ENCODE measurements at regions not wholly inside any gene's neighbourhood (a gene's known extent, or its start where the extent isn't known, plus 50 kb on each side); places are given as distances from the start of the nearest gene placed in this dataset.

DNA sequence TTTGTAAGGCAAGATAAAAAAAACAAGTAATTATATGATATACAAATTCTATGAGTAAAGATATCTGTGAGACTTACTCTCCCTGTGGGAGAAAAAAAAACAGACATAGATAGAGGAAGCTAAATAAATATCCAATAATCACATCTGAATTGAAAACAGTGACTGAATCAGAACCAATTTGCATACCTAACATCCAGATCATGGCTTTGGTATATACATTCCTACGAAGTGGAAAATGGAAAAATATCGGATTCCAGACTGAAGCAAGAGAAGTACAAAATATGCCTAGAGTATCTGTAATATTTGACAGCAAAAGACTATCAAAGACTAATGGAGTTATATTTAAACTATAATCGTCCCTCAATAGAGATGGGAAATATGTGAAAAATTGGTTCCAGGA lies 1108.1 kb upstream of the CHAC2 start:
- H3K9me2 ChIP-seq (replicated peaks; ENCODE audit: control insufficient read depth, low read length) = no peaks in the 10 kb centered on the region
- H3K4me2 ChIP-seq (ENCODE audit: low read length) = no peak overlapping the region
- no peaks in the 10 kb centered on the region for H3K9me3 ChIP-seq (ENCODE audit: control insufficient read depth, insufficient read depth, low read length)
- no peaks in the 10 kb centered on the region for H3K79me2 ChIP-seq (ENCODE audit: control insufficient read depth, low read length)
- H4K20me1 ChIP-seq (ENCODE audit: control insufficient read depth, insufficient read depth, low read depth, low read length) = no peaks in the 10 kb centered on the region
- H3K4me3 ChIP-seq (ENCODE audit: low read length) = no peak overlapping the region
- H3F3A ChIP-seq (ENCODE audit: control insufficient read depth, insufficient read depth) = no peaks in the 10 kb centered on the region
- H3K27ac ChIP-seq (ENCODE audit: low read depth, low read length) = no peak overlapping the region
- TF ChIP-seq EZH2phosphoT487 (IDR thresholded peaks at IDR 0.05; ENCODE audit: borderline replicate concordance, low read length) = no peak
- TF ChIP-seq, protein P1, sequence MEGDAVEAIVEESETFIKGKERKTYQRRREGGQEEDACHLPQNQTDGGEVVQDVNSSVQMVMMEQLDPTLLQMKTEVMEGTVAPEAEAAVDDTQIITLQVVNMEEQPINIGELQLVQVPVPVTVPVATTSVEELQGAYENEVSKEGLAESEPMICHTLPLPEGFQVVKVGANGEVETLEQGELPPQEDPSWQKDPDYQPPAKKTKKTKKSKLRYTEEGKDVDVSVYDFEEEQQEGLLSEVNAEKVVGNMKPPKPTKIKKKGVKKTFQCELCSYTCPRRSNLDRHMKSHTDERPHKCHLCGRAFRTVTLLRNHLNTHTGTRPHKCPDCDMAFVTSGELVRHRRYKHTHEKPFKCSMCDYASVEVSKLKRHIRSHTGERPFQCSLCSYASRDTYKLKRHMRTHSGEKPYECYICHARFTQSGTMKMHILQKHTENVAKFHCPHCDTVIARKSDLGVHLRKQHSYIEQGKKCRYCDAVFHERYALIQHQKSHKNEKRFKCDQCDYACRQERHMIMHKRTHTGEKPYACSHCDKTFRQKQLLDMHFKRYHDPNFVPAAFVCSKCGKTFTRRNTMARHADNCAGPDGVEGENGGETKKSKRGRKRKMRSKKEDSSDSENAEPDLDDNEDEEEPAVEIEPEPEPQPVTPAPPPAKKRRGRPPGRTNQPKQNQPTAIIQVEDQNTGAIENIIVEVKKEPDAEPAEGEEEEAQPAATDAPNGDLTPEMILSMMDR (IDR thresholded peaks at IDR 0.05; ENCODE audit: low read depth, low read length, poor library complexity, severe bottlenecking) = no peak
- H3K27me3 ChIP-seq (ENCODE audit: control insufficient read depth, low read length) = no peaks in the 10 kb centered on the region
- H3K4me1 ChIP-seq (ENCODE audit: control insufficient read depth, low read length) = no peaks in the 10 kb centered on the region
- no peaks in the 10 kb centered on the region for H3K36me3 ChIP-seq (ENCODE audit: control insufficient read depth, low read length)

DNA sequence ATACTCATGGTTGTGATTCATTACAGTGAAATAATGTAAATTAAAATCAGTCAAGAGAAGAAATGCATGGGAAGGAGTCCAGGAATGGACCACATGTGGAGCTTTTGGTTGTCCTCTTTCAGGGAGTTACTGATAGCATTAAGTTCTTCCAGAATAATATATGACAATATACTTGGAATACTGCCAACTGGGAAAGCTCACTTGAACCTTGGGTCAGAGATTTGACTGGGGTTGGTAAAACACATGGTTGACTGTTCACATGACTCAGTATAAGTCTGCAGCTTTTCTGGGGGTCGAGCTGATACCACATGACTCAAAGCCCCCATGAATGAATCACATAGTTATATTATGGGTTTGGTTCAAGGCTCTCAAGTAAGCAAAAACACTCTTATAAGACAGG lies 1109.0 kb upstream of the CHAC2 start:
- TF ChIP-seq, protein P1 (IDR thresholded peaks at IDR 0.05; ENCODE audit: low read depth, low read length, poor library complexity, severe bottlenecking) = no peak
- TF ChIP-seq EZH2phosphoT487 (IDR thresholded peaks at IDR 0.05; ENCODE audit: borderline replicate concordance, low read length) = no peak
- no peaks in the 10 kb centered on the region for H3K79me2 ChIP-seq (ENCODE audit: control insufficient read depth, low read length)
- H3K27me3 ChIP-seq (ENCODE audit: control insufficient read depth, low read length) = no peaks in the 10 kb centered on the region
- no peaks in the 10 kb centered on the region for H3K9me3 ChIP-seq (ENCODE audit: control insufficient read depth, insufficient read depth, low read length)
- no peaks in the 10 kb centered on the region for H3F3A ChIP-seq (ENCODE audit: control insufficient read depth, insufficient read depth)
- H3K4me1 ChIP-seq (ENCODE audit: control insufficient read depth, low read length) = no peaks in the 10 kb centered on the region
- no peaks in the 10 kb centered on the region for H4K20me1 ChIP-seq (ENCODE audit: control insufficient read depth, insufficient read depth, low read depth, low read length)
- no peaks in the 10 kb centered on the region for H3K9me2 ChIP-seq (replicated peaks; ENCODE audit: control insufficient read depth, low read length)
- H3K27ac ChIP-seq (ENCODE audit: low read depth, low read length) = no peak overlapping the region
- no peak overlapping the region for H3K4me3 ChIP-seq (ENCODE audit: low read length)
- H3K36me3 ChIP-seq (ENCODE audit: control insufficient read depth, low read length) = no peaks in the 10 kb centered on the region
- H3K4me2 ChIP-seq (ENCODE audit: low read length) = no peak overlapping the region

DNA sequence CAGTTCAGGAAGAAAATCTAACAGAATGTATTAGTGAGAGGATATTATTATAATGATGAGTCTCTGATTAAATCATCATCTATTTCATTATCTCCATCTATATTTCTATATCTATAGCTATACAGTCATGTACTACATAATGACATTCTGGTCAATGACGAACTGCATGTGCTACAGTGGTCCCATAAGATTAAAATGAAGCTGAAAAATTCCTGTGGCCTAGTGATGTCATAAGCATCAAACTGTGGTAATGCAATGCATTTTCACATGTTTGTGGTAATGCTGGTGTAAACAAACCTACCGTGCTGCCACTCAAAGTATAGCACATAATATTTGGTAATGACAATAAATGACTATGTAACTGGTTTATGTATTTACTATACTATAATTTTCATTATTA lies 1127.9 kb upstream of the CHAC2 start:
- Histone ChIP-seq H3K79me2 (ENCODE audit: control insufficient read depth, low read length) (no peaks in the 10 kb centered on the region), H3K4me3 (ENCODE audit: low read length) (no peak overlapping the region), H3K27ac (ENCODE audit: low read depth, low read length) (no peak overlapping the region), H3K4me2 (ENCODE audit: low read length) (no peak overlapping the region), H3K36me3 (ENCODE audit: control insufficient read depth, low read length) (no peaks in the 10 kb centered on the region), H3K4me1 (ENCODE audit: control insufficient read depth, low read length) (no peaks in the 10 kb centered on the region), H3K27me3 (ENCODE audit: control insufficient read depth, low read length) (no peaks in the 10 kb centered on the region), H4K20me1 (ENCODE audit: control insufficient read depth, insufficient read depth, low read depth, low read length) (no peaks in the 10 kb centered on the region), H3K9me3 (ENCODE audit: control insufficient read depth, insufficient read depth, low read length) (peaks cover 4% of the 10 kb centered on the region; the same call in 1 of the 2 replicates), H3F3A (ENCODE audit: control insufficient read depth, insufficient read depth) (no peaks in the 10 kb centered on the region), H3K9me2 (replicated peaks; ENCODE audit: control insufficient read depth, low read length) (no peaks in the 10 kb centered on the region)
- TF ChIP-seq, protein P1 (IDR thresholded peaks at IDR 0.05; ENCODE audit: low read depth, low read length, poor library complexity, severe bottlenecking) = no peak
- TF ChIP-seq EZH2phosphoT487 (IDR thresholded peaks at IDR 0.05; ENCODE audit: borderline replicate concordance, low read length) = no peak

DNA sequence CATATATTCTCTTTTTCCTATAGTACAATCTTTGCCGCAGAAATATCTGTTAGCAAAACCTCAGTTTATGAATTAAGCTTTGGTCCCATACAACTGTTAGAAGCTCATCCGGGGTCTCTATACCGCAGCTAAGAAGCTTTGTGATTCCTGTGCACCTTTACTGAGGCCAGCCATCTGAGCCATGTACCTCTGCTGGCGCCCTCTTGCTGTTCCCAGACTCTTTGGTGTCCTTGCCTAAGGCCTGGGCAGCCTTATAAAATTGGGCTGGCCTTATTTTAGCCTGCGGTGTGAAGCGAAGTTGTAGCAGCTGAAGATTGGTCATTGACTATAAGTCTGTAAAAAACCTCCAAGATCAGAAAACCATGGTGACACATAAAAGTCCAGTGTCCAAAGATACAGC lies 1135.1 kb upstream of the CHAC2 start:
- no peaks in the 10 kb centered on the region for H3F3A ChIP-seq (ENCODE audit: control insufficient read depth, insufficient read depth)
- H3K36me3 ChIP-seq (ENCODE audit: control insufficient read depth, low read length) = no peaks in the 10 kb centered on the region
- no peak overlapping the region for H3K27ac ChIP-seq (ENCODE audit: low read depth, low read length)
- H3K4me2 ChIP-seq (ENCODE audit: low read length) = no peak overlapping the region
- H3K79me2 ChIP-seq (ENCODE audit: control insufficient read depth, low read length) = no peaks in the 10 kb centered on the region
- H3K27me3 ChIP-seq (ENCODE audit: control insufficient read depth, low read length) = no peaks in the 10 kb centered on the region
- no peaks in the 10 kb centered on the region for H4K20me1 ChIP-seq (ENCODE audit: control insufficient read depth, insufficient read depth, low read depth, low read length)
- no peaks in the 10 kb centered on the region for H3K9me2 ChIP-seq (replicated peaks; ENCODE audit: control insufficient read depth, low read length)
- TF ChIP-seq, protein P1 (IDR thresholded peaks at IDR 0.05; ENCODE audit: low read depth, low read length, poor library complexity, severe bottlenecking) = no peak
- peaks cover 4% of the 10 kb centered on the region; the same call in 1 of the 2 replicates for H3K9me3 ChIP-seq (ENCODE audit: control insufficient read depth, insufficient read depth, low read length)
- H3K4me1 ChIP-seq (ENCODE audit: control insufficient read depth, low read length) = no peaks in the 10 kb centered on the region
- H3K4me3 ChIP-seq (ENCODE audit: low read length) = no peak overlapping the region

Measured in DOHH2 (cell line).